ENCODE measurements at regions not wholly inside any gene's neighbourhood (a gene's known extent, or its start where the extent isn't known, plus 50 kb on each side); places are given as distances from the start of the nearest gene placed in this dataset.
"Not testable (repeated sequence)": the region's sequence is repeated elsewhere in the genome, so short reads cannot be mapped to it uniquely, and the experiment has no call there.

GRCh38 chr14:30356438-30357202 lies 202.3 kb upstream of the G2E3 start:
- DNase-seq (ENCODE audit: low spot score in 2 of 2) = no peak
- TF ChIP-seq CTCF (IDR thresholded peaks at IDR 0.05) = no peak
- no peak for TF ChIP-seq POLR2AphosphoS5 (IDR thresholded peaks at IDR 0.05)
- no peak for TF ChIP-seq POLR2A (IDR thresholded peaks at IDR 0.05)
- H3K27ac ChIP-seq = no peak overlapping the region
- intact Hi-C loops (cut with DNase I; ENCODE audit: low total_unique reads) = no loop called here
- no peaks in the 10 kb centered on the region for H3K9me3 ChIP-seq
- no peaks in the 10 kb centered on the region for H3K36me3 ChIP-seq
- H3K4me3 ChIP-seq = no peak overlapping the region
- no peaks in the 10 kb centered on the region for H3K4me1 ChIP-seq
- no peaks in the 10 kb centered on the region for H3K27me3 ChIP-seq

- H3K36me3 ChIP-seq = no peaks in the 10 kb centered on the region
- intact Hi-C loops (cut with DNase I; ENCODE audit: low total_unique reads) = no loop called here
- TF ChIP-seq POLR2A (IDR thresholded peaks at IDR 0.05) (no peak), CTCF (IDR thresholded peaks at IDR 0.05) (no peak), POLR2AphosphoS5 (IDR thresholded peaks at IDR 0.05) (no peak)
These were observed 201.2 kb upstream of the G2E3 start for GRCh38 chr14:30357791-30358190.

GRCh38 chr14:30362369-30363218 lies 196.4 kb upstream of the G2E3 start:
- TF ChIP-seq POLR2AphosphoS5 (IDR thresholded peaks at IDR 0.05) = no peak
- no peak for TF ChIP-seq CTCF (IDR thresholded peaks at IDR 0.05)
- H3K36me3 ChIP-seq = no peaks in the 10 kb centered on the region
- H3K4me3 ChIP-seq = no peak overlapping the region
- no peaks in the 10 kb centered on the region for H3K4me1 ChIP-seq
- H3K9me3 ChIP-seq = no peaks in the 10 kb centered on the region
- H3K27me3 ChIP-seq = no peaks in the 10 kb centered on the region
- H3K27ac ChIP-seq = no peak overlapping the region
- DNase-seq (ENCODE audit: low spot score in 2 of 2) = no peak
- intact Hi-C loops (cut with DNase I; ENCODE audit: low total_unique reads) = no loop called here

More at GRCh38 chr14:30357791-30358190, 201.2 kb upstream of the G2E3 start:
- H3K27ac ChIP-seq = no peak overlapping the region
- no peaks in the 10 kb centered on the region for H3K27me3 ChIP-seq
- H3K9me3 ChIP-seq = no peaks in the 10 kb centered on the region
- no peak overlapping the region for H3K4me3 ChIP-seq
- no peaks in the 10 kb centered on the region for H3K4me1 ChIP-seq
- DNase-seq (ENCODE audit: low spot score in 2 of 2) = no peak

- H3K4me3 ChIP-seq; H3K9me3 ChIP-seq; H3K36me3 ChIP-seq; H3K4me1 ChIP-seq; H3K27me3 ChIP-seq; DNase-seq (ENCODE audit: low spot score in 2 of 2); intact Hi-C loops (cut with DNase I; ENCODE audit: low total_unique reads); H3K27ac ChIP-seq: not testable (repeated sequence)
These were observed 195.6 kb upstream of the G2E3 start for GRCh38 chr14:30363219-30363880.

GRCh38 chr14:30369502-30370180 lies 189.3 kb upstream of the G2E3 start:
- no peaks in the 10 kb centered on the region for H3K36me3 ChIP-seq
- no peak for DNase-seq (ENCODE audit: low spot score in 2 of 2)
- intact Hi-C loops (cut with DNase I; ENCODE audit: low total_unique reads) = no loop called here
- H3K27ac ChIP-seq = no peak overlapping the region
- H3K27me3 ChIP-seq = no peaks in the 10 kb centered on the region
- H3K4me3 ChIP-seq = no peak overlapping the region
- TF ChIP-seq POLR2A (IDR thresholded peaks at IDR 0.05) (no peak), POLR2AphosphoS5 (IDR thresholded peaks at IDR 0.05) (no peak), CTCF (IDR thresholded peaks at IDR 0.05) (no peak)
- H3K9me3 ChIP-seq = no peaks in the 10 kb centered on the region
- no peaks in the 10 kb centered on the region for H3K4me1 ChIP-seq

Data from breast epithelium (tissue), 4 donors.